Stimulated activated naive CD8-positive, alpha-beta T cell treated with anti-CD3 and anti-CD28 coated beads, Interleukin-15, Interleukin-2, amounts not matched to agents 100 ng/mL and 50 ng/mL, for 24 hours (primary cell): ENCODE measurements at regions not wholly inside any gene's neighbourhood (a gene's known extent, or its start where the extent isn't known, plus 50 kb on each side); places are given as distances from the start of the nearest gene placed in this dataset.

Experiments
- H3K27ac Mint-ChIP-seq: one replicate; pipeline ENCODE4 v1.8.0; 2021; ENCODE audit warnings: mild to moderate bottlenecking, mixed read lengths
- H3K27me3 Mint-ChIP-seq: one replicate; pipeline ENCODE4 v1.8.0; 2021; ENCODE audit warnings: mixed read lengths
- H3K36me3 Mint-ChIP-seq: one replicate; pipeline ENCODE4 v1.8.0; 2021; ENCODE audit warnings: low read depth, mixed read lengths
- H3K4me1 Mint-ChIP-seq: one replicate; pipeline ENCODE4 v1.8.0; 2021; ENCODE audit warnings: low read depth, mixed read lengths
- H3K4me3 Mint-ChIP-seq: one replicate; pipeline ENCODE4 v1.8.0; 2021; ENCODE audit warnings: mild to moderate bottlenecking, mixed read lengths
- H3K9me3 Mint-ChIP-seq: one replicate; pipeline ENCODE4 v1.8.0; 2021; ENCODE audit warnings: mixed read lengths

DNA sequence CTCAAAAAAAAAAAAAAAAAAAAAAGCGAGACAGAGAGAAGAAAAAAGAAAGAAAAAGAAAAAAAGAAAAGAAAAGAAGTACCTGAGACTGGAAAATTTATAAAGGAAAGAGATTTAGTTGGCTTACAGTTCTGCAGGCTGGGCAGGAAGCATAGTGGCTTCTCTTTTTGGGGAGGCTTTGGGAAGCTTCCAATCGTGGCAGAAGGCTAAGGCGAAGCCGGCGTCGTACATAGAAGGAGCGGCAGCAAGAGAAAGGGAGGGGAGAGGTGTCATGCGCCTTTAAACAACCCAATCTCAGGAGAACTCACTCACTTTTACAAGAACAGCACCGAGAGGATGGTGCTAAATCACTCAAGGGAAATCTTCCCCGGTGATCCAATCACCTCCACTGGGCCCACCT is 272.1 kb upstream of the FOXK1 start:
- peaks cover 1% of the 10 kb centered on the region for H3K27me3 Mint-ChIP-seq
- no peak overlapping the region for H3K4me3 Mint-ChIP-seq
- no peak overlapping the region for H3K27ac Mint-ChIP-seq
- H3K9me3 Mint-ChIP-seq, result no peaks in the 10 kb centered on the region
- H3K36me3 Mint-ChIP-seq, result no peaks in the 10 kb centered on the region
- no peaks in the 10 kb centered on the region for H3K4me1 Mint-ChIP-seq

GRCh38 chr7:4416396-4417056 is 265.6 kb upstream of the FOXK1 start:
- peaks cover 6% of the 10 kb centered on the region for H3K27me3 Mint-ChIP-seq
- H3K36me3 Mint-ChIP-seq, result no peaks in the 10 kb centered on the region
- peaks cover 8% of the 10 kb centered on the region for H3K9me3 Mint-ChIP-seq
- no peaks in the 10 kb centered on the region for H3K4me1 Mint-ChIP-seq
- H3K27ac Mint-ChIP-seq, result no peak overlapping the region
- H3K4me3 Mint-ChIP-seq, result peak overlapping the region; percentile 4

- H3K9me3 Mint-ChIP-seq, result peaks cover 4% of the 10 kb centered on the region
Observed at GRCh38 chr7:4428526-4428925, 253.6 kb upstream of the FOXK1 start.

GRCh38 chr7:4430227-4430626 is 251.9 kb upstream of the FOXK1 start:
- Mint-ChIP-seq H3K27me3 (peaks cover 12% of the 10 kb centered on the region), H3K36me3 (no peaks in the 10 kb centered on the region), H3K4me3 (no peak overlapping the region), H3K9me3 (peaks cover 7% of the 10 kb centered on the region), H3K4me1 (no peaks in the 10 kb centered on the region), H3K27ac (no peak overlapping the region)

More at GRCh38 chr7:4428526-4428925, 253.6 kb upstream of the FOXK1 start:
- peaks cover 9% of the 10 kb centered on the region for H3K27me3 Mint-ChIP-seq
- no peaks in the 10 kb centered on the region for H3K4me1 Mint-ChIP-seq
- no peak overlapping the region for H3K27ac Mint-ChIP-seq
- H3K36me3 Mint-ChIP-seq, result no peaks in the 10 kb centered on the region
- H3K4me3 Mint-ChIP-seq, result no peak overlapping the region

- Mint-ChIP-seq H3K27me3 (peaks cover 10% of the 10 kb centered on the region), H3K36me3 (no peaks in the 10 kb centered on the region), H3K9me3 (peaks cover 3% of the 10 kb centered on the region), H3K4me3 (no peak overlapping the region), H3K4me1 (no peaks in the 10 kb centered on the region), H3K27ac (no peak overlapping the region)
Observed at GRCh38 chr7:4434306-4434705, 247.8 kb upstream of the FOXK1 start.

GRCh38 chr7:4436361-4436895 is 245.7 kb upstream of the FOXK1 start:
- H3K27me3 Mint-ChIP-seq, result peaks cover 15% of the 10 kb centered on the region
- H3K4me1 Mint-ChIP-seq, result no peaks in the 10 kb centered on the region
- H3K27ac Mint-ChIP-seq, result no peak overlapping the region
- no peaks in the 10 kb centered on the region for H3K36me3 Mint-ChIP-seq
- H3K9me3 Mint-ChIP-seq, result peaks cover 3% of the 10 kb centered on the region
- H3K4me3 Mint-ChIP-seq, result no peak overlapping the region

GRCh38 chr7:4436936-4437335 is 245.2 kb upstream of the FOXK1 start:
- no peak overlapping the region for H3K27ac Mint-ChIP-seq
- H3K27me3 Mint-ChIP-seq, result peaks cover 15% of the 10 kb centered on the region
- no peaks in the 10 kb centered on the region for H3K36me3 Mint-ChIP-seq
- H3K4me3 Mint-ChIP-seq, result no peak overlapping the region
- H3K4me1 Mint-ChIP-seq, result no peaks in the 10 kb centered on the region
- peaks cover 3% of the 10 kb centered on the region for H3K9me3 Mint-ChIP-seq

DNA sequence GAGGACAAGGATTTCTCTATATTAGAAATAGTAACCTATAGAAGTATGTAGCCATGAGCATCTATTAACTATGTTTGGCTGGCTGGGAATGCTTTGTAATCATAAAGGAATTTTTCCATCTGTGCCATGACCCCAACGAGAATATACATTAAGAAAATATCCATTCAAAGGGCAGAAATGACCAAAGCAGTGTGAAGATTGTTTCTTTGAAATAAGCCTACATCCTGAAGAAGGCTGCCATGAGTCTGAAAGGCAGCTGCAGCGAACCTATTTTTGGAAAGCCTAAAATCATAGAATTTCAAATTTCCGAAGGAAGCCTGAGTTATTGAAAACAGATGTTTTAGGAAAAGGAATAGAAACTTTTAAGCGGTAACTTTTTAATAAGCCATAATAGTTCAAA is 244.2 kb upstream of the FOXK1 start:
- no peaks in the 10 kb centered on the region for H3K4me1 Mint-ChIP-seq
- H3K9me3 Mint-ChIP-seq, result peaks cover 3% of the 10 kb centered on the region
- H3K36me3 Mint-ChIP-seq, result no peaks in the 10 kb centered on the region
- no peak overlapping the region for H3K27ac Mint-ChIP-seq
- H3K27me3 Mint-ChIP-seq, result peaks cover 15% of the 10 kb centered on the region
- no peak overlapping the region for H3K4me3 Mint-ChIP-seq

- Mint-ChIP-seq H3K27ac (no peak overlapping the region), H3K27me3 (peaks cover 13% of the 10 kb centered on the region), H3K4me3 (no peak overlapping the region), H3K4me1 (no peaks in the 10 kb centered on the region), H3K9me3 (peaks cover 2% of the 10 kb centered on the region), H3K36me3 (no peaks in the 10 kb centered on the region)
Observed at GRCh38 chr7:4438723-4439245, 243.3 kb upstream of the FOXK1 start.

DNA sequence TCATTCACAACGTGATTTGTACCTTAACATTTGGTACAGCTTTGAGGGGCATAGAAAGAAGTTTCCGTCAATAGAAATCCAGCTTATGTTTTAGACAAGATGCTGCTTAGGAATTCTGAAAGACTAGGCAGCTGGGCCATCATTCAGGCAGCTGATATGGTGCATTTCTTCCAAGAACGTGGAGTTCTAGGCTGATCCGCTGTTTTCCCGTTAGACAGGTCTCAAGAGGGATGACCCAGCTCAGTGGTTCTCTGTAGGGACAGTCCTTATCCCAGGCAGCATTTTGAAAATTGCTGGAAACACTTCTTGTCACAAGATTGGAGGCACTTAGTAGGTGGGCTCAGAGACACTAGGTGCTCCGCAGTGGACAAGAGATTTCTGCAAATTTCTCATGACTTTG is 242.7 kb upstream of the FOXK1 start:
- Mint-ChIP-seq H3K27me3 (peaks cover 11% of the 10 kb centered on the region), H3K36me3 (no peaks in the 10 kb centered on the region), H3K27ac (no peak overlapping the region), H3K4me3 (no peak overlapping the region), H3K9me3 (no peaks in the 10 kb centered on the region), H3K4me1 (no peaks in the 10 kb centered on the region)

DNA sequence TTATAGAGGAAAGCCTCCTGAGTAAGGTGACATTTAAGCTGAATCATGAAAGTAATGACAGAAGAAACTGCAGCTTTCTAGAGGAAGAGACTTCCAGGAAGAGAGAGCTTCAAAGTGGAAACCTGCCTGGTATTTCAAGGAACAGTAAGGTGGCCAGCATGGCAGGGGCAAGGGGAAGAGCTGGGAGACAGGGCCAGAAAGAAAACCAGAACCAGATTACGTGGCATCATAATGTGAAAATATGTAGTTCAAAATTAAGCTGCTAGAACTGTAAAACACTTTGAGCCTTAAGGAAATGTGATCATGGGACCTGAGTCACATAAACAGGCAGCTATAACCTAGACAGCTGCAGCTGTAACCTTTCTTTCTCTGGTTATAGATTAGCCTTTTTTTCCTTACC is 238.0 kb upstream of the FOXK1 start:
- H3K4me3 Mint-ChIP-seq, result no peak overlapping the region
- no peak overlapping the region for H3K27ac Mint-ChIP-seq
- H3K4me1 Mint-ChIP-seq, result no peaks in the 10 kb centered on the region
- H3K27me3 Mint-ChIP-seq, result peaks cover 15% of the 10 kb centered on the region
- peaks cover 7% of the 10 kb centered on the region for H3K9me3 Mint-ChIP-seq
- no peaks in the 10 kb centered on the region for H3K36me3 Mint-ChIP-seq

DNA sequence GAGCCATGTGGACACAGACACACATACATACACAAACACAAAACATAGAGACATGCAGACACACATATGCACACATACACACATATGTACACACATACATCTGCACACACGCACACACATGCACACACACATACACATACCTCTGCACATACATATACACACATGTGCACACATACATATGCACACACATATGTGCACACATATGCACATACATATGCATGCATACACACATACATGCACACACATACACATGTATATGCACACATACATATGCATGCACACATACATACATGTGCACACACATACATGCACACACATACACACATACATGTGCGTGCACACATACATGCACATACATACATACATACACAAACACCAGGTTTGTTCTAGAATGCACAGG is 236.3 kb upstream of the FOXK1 start:
- peaks cover 7% of the 10 kb centered on the region for H3K9me3 Mint-ChIP-seq
- H3K4me3 Mint-ChIP-seq, result no peak overlapping the region
- H3K27me3 Mint-ChIP-seq, result peaks cover 10% of the 10 kb centered on the region
- H3K27ac Mint-ChIP-seq, result no peak overlapping the region
- H3K36me3 Mint-ChIP-seq, result no peaks in the 10 kb centered on the region
- H3K4me1 Mint-ChIP-seq, result no peaks in the 10 kb centered on the region

- H3K27me3 Mint-ChIP-seq, result peaks cover 10% of the 10 kb centered on the region
- H3K9me3 Mint-ChIP-seq, result peaks cover 7% of the 10 kb centered on the region
- H3K36me3 Mint-ChIP-seq, result no peaks in the 10 kb centered on the region
- no peaks in the 10 kb centered on the region for H3K4me1 Mint-ChIP-seq
- no peak overlapping the region for H3K27ac Mint-ChIP-seq
- H3K4me3 Mint-ChIP-seq, result no peak overlapping the region
Observed at GRCh38 chr7:4449263-4449662, 232.8 kb upstream of the FOXK1 start.

GRCh38 chr7:4450483-4450882 is 231.6 kb upstream of the FOXK1 start:
- Mint-ChIP-seq H3K27me3 (peaks cover 3% of the 10 kb centered on the region), H3K9me3 (peaks cover under 1% of the 10 kb centered on the region), H3K27ac (no peak overlapping the region), H3K4me3 (no peak overlapping the region), H3K4me1 (no peaks in the 10 kb centered on the region), H3K36me3 (no peaks in the 10 kb centered on the region)

- Mint-ChIP-seq H3K9me3 (no peaks in the 10 kb centered on the region), H3K27ac (no peak overlapping the region), H3K4me1 (no peaks in the 10 kb centered on the region), H3K36me3 (no peaks in the 10 kb centered on the region), H3K4me3 (no peak overlapping the region), H3K27me3 (no peaks in the 10 kb centered on the region)
Observed at GRCh38 chr7:4460597-4460996, 221.5 kb upstream of the FOXK1 start.

DNA sequence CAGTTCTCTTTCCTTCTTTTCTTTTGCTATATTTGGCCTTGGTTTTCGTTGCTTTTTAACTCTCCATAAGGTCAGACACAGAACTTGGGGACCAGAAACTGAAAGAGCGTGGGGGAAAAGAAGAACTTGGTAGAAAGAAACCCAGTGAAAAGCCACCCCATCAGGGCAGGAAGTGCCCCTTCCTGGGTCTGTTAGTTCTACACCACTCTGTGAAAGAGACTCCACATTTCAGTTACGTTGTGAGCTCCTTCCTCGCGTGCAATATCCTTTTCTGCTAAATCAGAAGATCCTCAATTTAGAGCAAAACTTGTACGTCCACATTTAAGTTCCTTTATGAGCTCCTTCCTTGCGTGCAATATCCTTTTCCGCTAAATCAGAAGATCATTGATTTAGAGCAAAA is 220.6 kb upstream of the FOXK1 start:
- no peaks in the 10 kb centered on the region for H3K27me3 Mint-ChIP-seq
- H3K27ac Mint-ChIP-seq, result no peak overlapping the region
- no peaks in the 10 kb centered on the region for H3K36me3 Mint-ChIP-seq
- no peak overlapping the region for H3K4me3 Mint-ChIP-seq
- H3K9me3 Mint-ChIP-seq, result no peaks in the 10 kb centered on the region
- H3K4me1 Mint-ChIP-seq, result no peaks in the 10 kb centered on the region
